Heart right ventricle (tissue), 16 donors: ENCODE measurements at regions not wholly inside any gene's neighbourhood (a gene's known extent, or its start where the extent isn't known, plus 50 kb on each side); places are given as distances from the start of the nearest gene placed in this dataset.

Experiments used
- ATAC-seq, 8 donors: fragments of 200-7000 bp; cut with Tn5 transposase; one replicate each; pipeline ENCODE4 v1.9.1; 2020; ENCODE audit warnings: mild to moderate bottlenecking in 8 of 8, moderate library complexity in 8 of 8, moderate number of reproducible peaks in 1 of 8
- DNase-seq, 2 donors: peaks; one replicate each; pipeline ENCODE4 v3.0.0-alpha.2; 2020
- H3K27ac ChIP-seq, 10 donors: fragments of 200-600 bp; sonication (generic) in 2 of 10; one replicate each; pipeline versions ENCODE4 v1.5.0 to v1.8.0; 2020 to 2022; ENCODE audit warnings: mild to moderate bottlenecking in 3 of 10
- H3K27me3 ChIP-seq, 7 donors: fragments of 200-600 bp; one replicate each; pipeline ENCODE4 v1.8.0; 2021 to 2022; ENCODE audit warnings: mild to moderate bottlenecking in 2 of 7
- H3K36me3 ChIP-seq, 9 donors: fragments of 200-600 bp; sonication (generic) in 1 of 9; one replicate each; pipeline versions ENCODE4 v1.5.0 to v1.8.0; 2020 to 2022; ENCODE audit warnings: mild to moderate bottlenecking in 2 of 9
- H3K4me1 ChIP-seq, 9 donors: fragments of 200-600 bp; sonication (generic) in 1 of 9; one replicate each; pipeline versions ENCODE4 v1.5.0 to v1.8.0; 2020 to 2022; ENCODE audit warnings: mild to moderate bottlenecking in 4 of 9
- H3K4me3 ChIP-seq, 10 donors: fragments of 200-600 bp; sonication (generic) in 2 of 10; one replicate each; pipeline versions ENCODE4 v1.5.0 to v1.8.0; 2020 to 2022; ENCODE audit warnings: mild to moderate bottlenecking in 7 of 10, moderate library complexity in 2 of 10
- H3K9me3 ChIP-seq, 11 donors: fragments of 200-600 bp in 10 of 11; sonication (generic) in 2 of 11; one replicate each; pipeline versions ENCODE4 v1.5.0 to v1.8.0; 2013 to 2022; ENCODE audit warnings: mild to moderate bottlenecking in 2 of 11, control low read depth in 1 of 11, moderate library complexity in 1 of 11
- WGBS, 2 donors: extraction: QIAGEN DNeasy Blood & Tissue Kit; methylation state at CpG; one replicate each; pipeline ENCODE4 v1.1.7; 2013; ENCODE audit warnings: inconsistent platforms in 1 of 2; 5-methylcytosine and 5-hydroxymethylcytosine counted together
- intact Hi-C, 10 donors: fragments of 100-400 bp; cut with DNase I; formaldehyde crosslinking; loops; one replicate each; pipeline versions ENCODE4 v1.11.1 to v1.14.2; 2022
- TF ChIP-seq, protein P1 (sequence below), 9 donors: fragments of 200-600 bp; sonication (generic) in 2 of 9; IDR thresholded peaks; one replicate each; pipeline versions ENCODE4 v1.5.0 to v1.8.0; 2021 to 2022; ENCODE audit warnings: antibody characterized with exemption in 9 of 9, mild to moderate bottlenecking in 5 of 9, moderate library complexity in 1 of 9
- donor health status: Arrhythmogenic right ventricular cardiomyopathy.
- donor health status: ischemic (EF 13 %, LVEDD 7.1; RV severe dilation, severe dysfunction).
- donor health status: healthy with polysubstance abuse.
- donor health status: DM: no; HTN: yes; CAD: no.
- donor health status: DM: no; HTN: no; CAD: no.
- donor health status: ischemic (EF 25% LVEDD 6.9; RV normal size, moderate dysfunction).
- donor health status: ischemic (EF 25% LVEDD 5.7; RV mildly dilated, moderate dysfunction).
- donor health status: healthy.
- donor health status: DM: yes; HTN: yes; CAD: no.
- donor health status: Ischemic cardiomyopathy.
- donor health status: ischemic (EF 35%, LVEDD 5.7; RV mildly dilated, moderate dysfunction).
- donor health status: nonischemic (EF 11% LVEDD 7.7; RV severe dilation, severe dysfunction).
- donor health status: DM: yes; HTN: yes; CAD: no.
- donor health status: PGD.
- donor health status: ischemic (EF 29% LVEDD 5.4; RV normal size, mild dysfunction).
- donor health status: nonischemic (EF 23%, LVEDD 6.1; RV moderate dilation, normal function).

DNA sequence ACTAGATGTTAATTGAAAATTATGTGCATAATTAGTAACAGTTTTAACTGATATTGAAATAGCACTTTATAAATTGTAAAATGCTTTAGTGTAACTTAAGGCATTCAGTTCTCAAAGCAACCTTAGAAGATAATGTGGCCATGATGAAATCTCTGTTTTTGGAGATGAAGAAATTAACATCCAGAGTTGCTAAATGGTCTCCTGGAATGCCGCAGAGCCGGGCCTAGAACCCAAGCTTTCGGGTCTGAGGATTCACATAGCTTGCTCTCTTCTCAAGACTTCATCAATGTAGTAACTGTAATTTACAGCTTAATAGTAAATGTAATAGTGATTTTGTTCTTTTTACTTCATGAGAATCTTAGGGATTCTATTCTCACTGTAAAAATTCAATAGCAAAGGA, 272.3 kb downstream of the HS3ST3A1 start:
- Histone ChIP-seq H3K4me1 (no peaks in the 10 kb centered on the region), H3K27me3 (peaks cover 0 to 4% (median 0%) of the 10 kb centered on the region in 7 donors), H3K9me3 (peaks cover 0 to 4% (median 0%) of the 10 kb centered on the region in 11 donors), H3K27ac (no peak overlapping the region), H3K4me3 (no peak overlapping the region), H3K36me3 (no peaks in the 10 kb centered on the region)
- ATAC-seq = no peak
- TF ChIP-seq, protein P1, sequence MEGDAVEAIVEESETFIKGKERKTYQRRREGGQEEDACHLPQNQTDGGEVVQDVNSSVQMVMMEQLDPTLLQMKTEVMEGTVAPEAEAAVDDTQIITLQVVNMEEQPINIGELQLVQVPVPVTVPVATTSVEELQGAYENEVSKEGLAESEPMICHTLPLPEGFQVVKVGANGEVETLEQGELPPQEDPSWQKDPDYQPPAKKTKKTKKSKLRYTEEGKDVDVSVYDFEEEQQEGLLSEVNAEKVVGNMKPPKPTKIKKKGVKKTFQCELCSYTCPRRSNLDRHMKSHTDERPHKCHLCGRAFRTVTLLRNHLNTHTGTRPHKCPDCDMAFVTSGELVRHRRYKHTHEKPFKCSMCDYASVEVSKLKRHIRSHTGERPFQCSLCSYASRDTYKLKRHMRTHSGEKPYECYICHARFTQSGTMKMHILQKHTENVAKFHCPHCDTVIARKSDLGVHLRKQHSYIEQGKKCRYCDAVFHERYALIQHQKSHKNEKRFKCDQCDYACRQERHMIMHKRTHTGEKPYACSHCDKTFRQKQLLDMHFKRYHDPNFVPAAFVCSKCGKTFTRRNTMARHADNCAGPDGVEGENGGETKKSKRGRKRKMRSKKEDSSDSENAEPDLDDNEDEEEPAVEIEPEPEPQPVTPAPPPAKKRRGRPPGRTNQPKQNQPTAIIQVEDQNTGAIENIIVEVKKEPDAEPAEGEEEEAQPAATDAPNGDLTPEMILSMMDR (IDR thresholded peaks at IDR 0.05) = no peak
- intact Hi-C loops = loop anchor here in 2 of 10 donors (5.0 kb wide), 2 partner anchors 963 to 1603 kb away; no protein-coding TSS in a partner anchor
- no peak for DNase-seq
- 91 to 93% methylated on average over 3 of the region's 3 CpGs for WGBS, 2 donors

DNA sequence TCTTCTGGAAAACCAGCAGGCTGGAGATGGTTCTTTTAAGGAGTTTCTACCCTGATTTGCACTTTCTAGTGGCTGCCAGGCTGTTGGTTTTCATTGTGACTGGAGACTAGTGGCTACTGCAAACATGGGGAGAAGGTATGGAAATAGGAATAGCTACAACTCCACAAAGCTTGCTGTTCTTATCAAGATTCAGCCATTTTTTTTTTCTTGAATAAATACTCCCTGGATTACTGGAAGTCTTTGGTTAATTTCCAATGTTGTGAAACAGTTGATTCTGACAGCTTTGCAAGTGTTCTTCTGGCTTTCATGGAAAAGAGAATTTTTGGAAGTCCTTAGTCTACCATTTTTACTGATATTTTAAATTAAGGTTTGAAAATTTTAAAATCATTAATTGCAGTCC, 277.7 kb downstream of the HS3ST3A1 start:
- DNase-seq = no peak
- Histone ChIP-seq H3K4me1 (peaks cover 0 to 11% (median 0%) of the 10 kb centered on the region in 9 donors), H3K27me3 (no peaks in the 10 kb centered on the region), H3K27ac (no peak overlapping the region), H3K4me3 (no peak overlapping the region), H3K9me3 (no peaks in the 10 kb centered on the region), H3K36me3 (no peaks in the 10 kb centered on the region)
- no peak for ATAC-seq
- TF ChIP-seq, protein P1 (IDR thresholded peaks at IDR 0.05) = no peak
- intact Hi-C loops = no loop called here

DNA sequence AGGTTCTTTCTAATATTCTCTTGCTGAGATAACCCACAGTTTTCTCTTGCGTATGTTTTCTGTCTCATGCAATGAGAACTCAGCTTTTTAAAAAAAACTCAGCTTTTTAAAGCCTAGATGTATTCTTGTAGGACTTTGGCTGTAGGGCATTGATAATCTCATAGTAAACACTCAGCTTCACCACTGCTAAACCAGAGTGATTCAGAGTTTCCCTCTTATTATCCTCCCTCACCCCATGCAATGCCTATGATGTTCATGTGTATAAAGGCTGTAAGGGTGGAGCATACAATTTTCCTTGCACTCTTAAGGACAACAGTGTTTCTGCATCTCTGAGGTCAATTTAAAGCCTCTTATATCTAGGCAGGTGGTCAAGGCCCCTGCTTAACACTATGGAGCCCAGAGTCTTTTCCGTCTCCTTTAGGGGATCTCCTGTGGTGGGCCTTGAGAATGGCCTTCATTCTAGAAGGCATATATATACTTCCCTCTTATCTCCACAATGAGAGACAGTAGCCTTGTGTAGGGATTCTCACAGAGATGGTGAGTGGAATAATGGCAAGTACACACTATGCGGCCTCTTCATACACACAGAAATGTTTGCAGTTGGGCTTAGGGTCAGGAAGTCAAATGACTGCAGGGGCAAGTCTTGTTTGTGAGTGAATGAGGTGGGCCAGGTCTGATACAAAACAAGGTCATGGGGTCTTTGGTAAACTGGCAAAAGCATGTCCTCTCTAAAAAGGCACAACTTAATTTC, 279.6 kb downstream of the HS3ST3A1 start:
- 93 to 96% methylated on average over 3 of the region's 3 CpGs for WGBS, 2 donors
- H3K27ac ChIP-seq = no peak overlapping the region
- H3K9me3 ChIP-seq = no peaks in the 10 kb centered on the region
- no peaks in the 10 kb centered on the region for H3K36me3 ChIP-seq
- intact Hi-C loops = no loop called here
- TF ChIP-seq, protein P1 (IDR thresholded peaks at IDR 0.05) = no peak
- DNase-seq (no peak), ATAC-seq (no peak)
- H3K4me1 ChIP-seq = peaks cover 0 to 11% (median 0%) of the 10 kb centered on the region in 9 donors
- H3K4me3 ChIP-seq = no peak overlapping the region
- H3K27me3 ChIP-seq = no peaks in the 10 kb centered on the region

DNA sequence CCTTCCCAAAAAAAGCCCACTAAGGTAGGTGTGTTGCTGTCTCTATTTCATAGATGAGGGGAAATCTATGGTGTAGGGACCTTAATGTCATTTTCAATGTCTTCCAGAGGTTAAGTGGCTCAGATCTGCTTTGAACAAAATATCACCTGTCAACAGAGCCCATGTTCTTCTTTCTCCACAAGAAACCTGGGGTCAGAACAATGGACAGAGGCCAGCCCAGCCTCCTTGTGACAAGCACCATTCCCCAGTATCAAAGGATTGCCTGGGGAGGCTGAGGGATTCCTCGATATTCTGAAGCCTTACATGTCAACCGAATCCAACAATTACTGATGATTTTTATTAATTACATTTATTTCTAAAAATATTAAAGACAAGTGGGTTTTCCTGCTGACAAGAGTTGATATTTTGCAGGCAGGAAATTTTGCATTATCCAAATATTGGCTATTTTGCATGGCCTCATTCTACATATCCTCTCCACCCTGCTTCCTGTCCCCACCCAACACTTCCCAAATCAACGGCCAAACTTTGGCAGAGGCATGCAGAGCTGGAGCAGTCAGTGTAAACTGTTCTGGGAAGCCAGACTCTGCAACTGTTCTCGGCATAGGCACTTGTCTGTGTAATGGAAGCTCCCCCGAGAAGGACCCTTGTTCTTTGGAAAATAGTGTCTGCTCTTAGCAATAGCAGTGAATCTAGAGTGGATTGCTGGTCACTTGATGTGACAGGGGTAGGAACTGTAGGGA, 281.5 kb downstream of the HS3ST3A1 start:
- WGBS, 2 donors = 50 to 70% methylated on average over 5 of the region's 5 CpGs
- peak in 1 of 2 donors; percentile 19 for DNase-seq
- Histone ChIP-seq H3K27ac (peak overlapping the region in 2 of 10 donors; percentile 20 to 30), H3K4me3 (no peak overlapping the region), H3K9me3 (no peaks in the 10 kb centered on the region), H3K4me1 (peaks cover 0 to 11% (median 0%) of the 10 kb centered on the region in 9 donors), H3K27me3 (no peaks in the 10 kb centered on the region), H3K36me3 (no peaks in the 10 kb centered on the region)
- TF ChIP-seq, protein P1 (IDR thresholded peaks at IDR 0.05) = no peak
- intact Hi-C loops = no loop called here
- ATAC-seq = peak in 4 of 8 donors; percentile 61 to 90 (median 72)
